SK-N-SH (cell line): ENCODE measurements at regions not wholly inside any gene's neighbourhood (a gene's known extent, or its start where the extent isn't known, plus 50 kb on each side); places are given as distances from the start of the nearest gene placed in this dataset.

Source experiments
- CTCF ChIA-PET: fragments of 300-600, 350-600 bp; formaldehyde crosslinking; extraction: SDS; loops from one replicate; lab custom pipeline; 2021; lab: Yijun Ruan, JAX
- POLR2A ChIA-PET: fragments of 350-600 bp; sonication (Branson Sonifier 250); formaldehyde crosslinking; extraction: SDS; loops from one replicate; lab custom pipeline; 2020; ENCODE audit warnings: antibody characterized with exemption, inconsistent platforms; lab: Yijun Ruan, JAX
- DNase-seq: peaks from one replicate; pipeline ENCODE4 v3.0.0; 2012
- H2AFZ ChIP-seq: fragments of 200-600 bp; sonication (generic); 2 replicates; pipeline ENCODE4 v1.8.1; 2016; ENCODE audit warnings: antibody characterized with exemption, mild to moderate bottlenecking, low read depth
- H3F3A ChIP-seq: fragments of 200-600 bp; sonication (generic); replicated peaks from 2 replicates; pipeline ENCODE3; 2016; ENCODE audit warnings: antibody characterized with exemption, mild to moderate bottlenecking; ENCODE audit not compliant: insufficient read depth
- H3K27ac ChIP-seq, 2 experiments: fragments of 200-500 bp in 1 of 2; fragments of 200-600 bp in 1 of 2; sonication (Bioruptor generic) in 1 of 2; sonication (generic), shearing (Covaris generic) in 1 of 2; 2 replicates each; pipeline versions ENCODE4 v1.5.1 to v1.6.1; 2014 to 2016; ENCODE audit warnings: low read depth in 2 of 2, inconsistent platforms in 1 of 2, low read length in 1 of 2, mild to moderate bottlenecking in 1 of 2, mixed read lengths in 1 of 2
- H3K27me3 ChIP-seq: fragments of 200-600 bp; sonication (generic), shearing (Covaris generic); 2 replicates; pipeline ENCODE4 v1.6.1; 2016; ENCODE audit warnings: mixed run types; ENCODE audit not compliant: insufficient read depth
- H3K36me3 ChIP-seq, 2 experiments: fragments of 200-500 bp in 1 of 2; fragments of 200-600 bp in 1 of 2; sonication (Bioruptor generic) in 1 of 2; sonication (generic) in 1 of 2; replicated peaks in 1 of 2; 2 replicates each; pipeline versions ENCODE3 to v1.5.1; 2014 to 2016; ENCODE audit warnings: low read length in 1 of 2, mild to moderate bottlenecking in 1 of 2; ENCODE audit not compliant: insufficient read depth in 2 of 2, control insufficient read depth in 1 of 2
- H3K4me1 ChIP-seq, 2 experiments: fragments of 200-500 bp in 1 of 2; fragments of 200-600 bp in 1 of 2; sonication (Bioruptor generic) in 1 of 2; sonication (generic), shearing (Covaris generic) in 1 of 2; 2 replicates each; pipeline versions ENCODE4 v1.5.1 to v1.6.1; 2014 to 2016; ENCODE audit warnings: low read depth in 1 of 2, low read length in 1 of 2, mixed run types in 1 of 2; ENCODE audit not compliant: insufficient read depth in 2 of 2, control insufficient read depth in 1 of 2
- H3K4me2 ChIP-seq: fragments of 200-600 bp; sonication (generic), shearing (Covaris generic); 2 replicates; pipeline ENCODE4 v1.6.1; 2017; ENCODE audit warnings: mixed run types
- H3K4me3 ChIP-seq, 2 experiments: fragments of 200-500 bp in 1 of 2; fragments of 200-600 bp in 1 of 2; sonication (Bioruptor generic) in 1 of 2; sonication (generic), shearing (Covaris generic) in 1 of 2; 2 replicates each; pipeline versions ENCODE4 v1.5.1 to v1.8.1; 2014 to 2016; ENCODE audit warnings: low read depth in 2 of 2, inconsistent platforms in 1 of 2, low read length in 1 of 2, mild to moderate bottlenecking in 1 of 2, mixed read lengths in 1 of 2, moderate library complexity in 1 of 2
- H3K79me2 ChIP-seq: fragments of 200-600 bp; sonication (generic); 2 replicates; pipeline ENCODE4 v1.8.1; 2017; ENCODE audit warnings: mild to moderate bottlenecking; ENCODE audit not compliant: insufficient read depth
- H3K9ac ChIP-seq: fragments of 200-600 bp; sonication (generic); 2 replicates; pipeline ENCODE4 v1.6.1; 2017; ENCODE audit warnings: mixed run types
- H3K9me2 ChIP-seq: fragments of 200-600 bp; sonication (generic); 2 replicates; pipeline ENCODE4 v1.6.1; 2017; ENCODE audit warnings: mixed run types
- H3K9me3 ChIP-seq: fragments of 200-600 bp; sonication (generic); 2 replicates; pipeline ENCODE4 v1.6.1; 2017; ENCODE audit warnings: mixed run types, mild to moderate bottlenecking, moderate library complexity
- H4K20me1 ChIP-seq: fragments of 200-600 bp; sonication (generic); 2 replicates; pipeline ENCODE4 v1.6.1; 2017; ENCODE audit warnings: mild to moderate bottlenecking, mixed run types; ENCODE audit not compliant: insufficient read depth
- CHD2 ChIP-seq: fragments of 150-350 bp; IDR thresholded peaks from 2 replicates; pipeline ENCODE4 v1.6.1; 2018; ENCODE audit warnings: low read length; ENCODE audit not compliant: partially characterized antibody
- ELF1 ChIP-seq: IDR thresholded peaks from 2 replicates; pipeline ENCODE4 v1.4.0; 2012
- EP300 ChIP-seq, 2 experiments: IDR thresholded peaks; 2 replicates each; pipeline versions ENCODE4 v1.4.0 to v1.6.1; 2012; ENCODE audit warnings: borderline replicate concordance in 1 of 2, low read depth in 1 of 2, low read length in 1 of 2
- EZH2phosphoT487 ChIP-seq: fragments of 200-600 bp; sonication (generic); IDR thresholded peaks from 2 replicates; pipeline ENCODE4 v1.6.1; 2017; ENCODE audit warnings: low read depth, mixed run types, mild to moderate bottlenecking, antibody characterized with exemption, moderate library complexity, borderline replicate concordance
- FOSL2 ChIP-seq: IDR thresholded peaks from 2 replicates; pipeline ENCODE4 v1.4.0; 2012; ENCODE audit warnings: low read depth, mild to moderate bottlenecking, moderate library complexity, borderline replicate concordance
- FOXJ3 ChIP-seq: sonication (generic); formaldehyde crosslinking; IDR thresholded peaks from 2 replicates; pipeline ENCODE4 v1.5.1; 2020; ENCODE audit warnings: mild to moderate bottlenecking, missing genetic modification reagents
- FOXM1 ChIP-seq: IDR thresholded peaks from 2 replicates; pipeline ENCODE4 v1.4.0; 2012; ENCODE audit warnings: low read depth, mild to moderate bottlenecking
- GABPA ChIP-seq: IDR thresholded peaks from 2 replicates; pipeline ENCODE4 v1.4.0; 2012; ENCODE audit warnings: low read depth, mild to moderate bottlenecking
- GATA2 ChIP-seq: sonication (generic); formaldehyde crosslinking; IDR thresholded peaks from 2 replicates; pipeline ENCODE4 v1.5.0; 2020; ENCODE audit warnings: mild to moderate bottlenecking, missing genetic modification reagents
- JUND ChIP-seq: IDR thresholded peaks from 2 replicates; pipeline ENCODE4 v1.4.0; 2012
- MEF2A ChIP-seq: IDR thresholded peaks from 2 replicates; pipeline ENCODE4 v1.4.0; 2012; ENCODE audit warnings: low read depth, borderline replicate concordance
- MXI1 ChIP-seq: IDR thresholded peaks from 2 replicates; pipeline ENCODE4 v1.6.1; 2012; ENCODE audit warnings: mild to moderate bottlenecking, low read depth, low read length, improper control_type of control experiment
- NFIC ChIP-seq: IDR thresholded peaks from 2 replicates; pipeline ENCODE4 v1.4.0; 2012; ENCODE audit warnings: borderline replicate concordance
- PBX3 ChIP-seq: IDR thresholded peaks from 2 replicates; pipeline ENCODE4; 2012
- RAD21 ChIP-seq: IDR thresholded peaks from 2 replicates; pipeline ENCODE4 v1.6.1; 2012; ENCODE audit warnings: mild to moderate bottlenecking, low read length
- RCOR1 ChIP-seq: fragments of 150-350 bp; IDR thresholded peaks from 2 replicates; pipeline ENCODE4 v1.6.1; 2017; ENCODE audit warnings: antibody characterized with exemption, low read length
- RXRA ChIP-seq: IDR thresholded peaks from 2 replicates; pipeline ENCODE4 v1.4.0; 2012; ENCODE audit warnings: low read depth, mild to moderate bottlenecking, borderline replicate concordance
- SIN3A ChIP-seq: IDR thresholded peaks from 2 replicates; pipeline ENCODE4 v1.6.1; 2012; ENCODE audit warnings: low read depth, mild to moderate bottlenecking, low read length, moderate library complexity, borderline replicate concordance
- SMC3 ChIP-seq: IDR thresholded peaks from 2 replicates; pipeline ENCODE4 v1.6.1; 2012; ENCODE audit warnings: low read depth, low read length, improper control_type of control experiment
- TCF12 ChIP-seq: IDR thresholded peaks from 2 replicates; pipeline ENCODE4 v1.4.0; 2012
- TEAD4 ChIP-seq: IDR thresholded peaks from 2 replicates; pipeline ENCODE4 v1.4.0; 2012; ENCODE audit warnings: mild to moderate bottlenecking, borderline replicate concordance; ENCODE audit not compliant: insufficient read depth
- YY1 ChIP-seq: IDR thresholded peaks from 2 replicates; pipeline ENCODE4 v1.4.0; 2012; ENCODE audit warnings: low read depth, mild to moderate bottlenecking
- WGBS: methylation state at CpG from one replicate; pipeline ENCODE4 v1.1.6; 2017; ENCODE audit warnings: low lambda C conversion rate; 5-methylcytosine and 5-hydroxymethylcytosine counted together

- 24% methylated on average over 5 of the region's 5 CpGs for WGBS
- ChIA-PET POLR2A (interaction anchor here (1.9 kb wide), 1 partner anchor 689 kb away, joined by 7 read pairs; the partner anchor contains the start of gene ID2), CTCF (interaction anchor here (1.2 to 1.4 kb wide), 2 partner anchors 26 to 37 kb away, joined by 3 read pairs; no protein-coding TSS in a partner anchor)
- H3K9ac ChIP-seq, result no peak overlapping the region
- H3K4me1 ChIP-seq, result peaks cover 0 to 46% of the 10 kb centered on the region in 2 experiments; a peak in 2 of 4 replicates
- H3K4me2 ChIP-seq, result no peak overlapping the region
- H4K20me1 ChIP-seq, result no peaks in the 10 kb centered on the region
- no peaks in the 10 kb centered on the region for H3K9me3 ChIP-seq
- H3K4me3 ChIP-seq, result no peak overlapping the region
- peak; percentile 68 for DNase-seq
- no peaks in the 10 kb centered on the region for H3K79me2 ChIP-seq
- H3K27me3 ChIP-seq, result no peaks in the 10 kb centered on the region
- no peaks in the 10 kb centered on the region for H3F3A ChIP-seq
- H3K36me3 ChIP-seq, result no peaks in the 10 kb centered on the region
- TF ChIP-seq RCOR1 (peak; percentile 90), TCF12 (peak; percentile 42; the same call in 1 of the 2 replicates), YY1 (no peak), EP300 (IDR thresholded peaks at IDR 0.05; ENCODE audit: borderline replicate concordance in 1 of 2, low read depth in 1 of 2, low read length in 1 of 2) (peak in 1 of 2 experiments; percentile 83; a peak in 2 of 4 replicates), FOSL2 (no peak), GABPA (no peak), FOXJ3 (CRISPR knock-in tag) (0 out of 2 replicates have a peak, but pooled peaks have one; percentile 33), JUND (no peak), PBX3 (no peak; the same call in 1 of the 2 replicates), FOXM1 (no peak), NFIC (no peak), GATA2 (CRISPR knock-in tag) (peak; percentile 79), CHD2 (peak; percentile 60), RAD21 (peak; percentile 23)
- TF ChIP-seq, all 33 proteins: peak for 7
- peak overlapping the region; percentile 26; the same call in 1 of the 2 replicates for H2AFZ ChIP-seq
- H3K27ac ChIP-seq, result peak overlapping the region in 1 of 2 experiments; percentile 79; a peak in 2 of 4 replicates
- H3K9me2 ChIP-seq, result no peaks in the 10 kb centered on the region
These were observed 688.9 kb upstream of the ID2 start for GRCh38 chr2:7992612-7993602.

- WGBS, result 52% methylated on average over 6 of the region's 6 CpGs
These were observed 687.4 kb upstream of the ID2 start for GRCh38 chr2:7994397-7994951.

More at GRCh38 chr2:7994397-7994951, 687.4 kb upstream of the ID2 start:
- TF ChIP-seq SIN3A, result no peak
- TF ChIP-seq GABPA, result no peak
- TF ChIP-seq GATA2 (CRISPR knock-in tag), result peak; percentile 91
- no peak for TF ChIP-seq NFIC
- no peak for TF ChIP-seq TEAD4
- TF ChIP-seq SMC3, result peak; percentile 18; the same call in 1 of the 2 replicates
- no peak for TF ChIP-seq PBX3
- TF ChIP-seq CHD2, result peak; percentile 42
- TF ChIP-seq ELF1, result no peak
- no peak for TF ChIP-seq RXRA
- peak; percentile 85 for TF ChIP-seq RCOR1
- TF ChIP-seq EP300 (IDR thresholded peaks at IDR 0.05; ENCODE audit: borderline replicate concordance in 1 of 2, low read depth in 1 of 2, low read length in 1 of 2), result peak in 1 of 2 experiments; percentile 32; a peak in 2 of 4 replicates
- no peak for TF ChIP-seq MEF2A
- no peak; the same call in 1 of the 2 replicates for TF ChIP-seq RAD21
- TF ChIP-seq FOXJ3 (CRISPR knock-in tag), result peak; percentile 63
- TF ChIP-seq MXI1, result peak; percentile 80
- no peak for TF ChIP-seq EZH2phosphoT487
- Histone ChIP-seq H3F3A (no peaks in the 10 kb centered on the region), H2AFZ (no peak overlapping the region), H3K36me3 (no peaks in the 10 kb centered on the region), H3K27ac (peak overlapping the region in 1 of 2 experiments; percentile 67; a peak in 2 of 4 replicates), H3K4me3 (no peak overlapping the region), H3K9ac (no peak overlapping the region), H3K9me3 (no peaks in the 10 kb centered on the region), H3K79me2 (no peaks in the 10 kb centered on the region), H3K4me2 (no peak overlapping the region), H3K4me1 (peaks cover 0 to 41% of the 10 kb centered on the region in 2 experiments; a peak in 2 of 4 replicates), H3K27me3 (no peaks in the 10 kb centered on the region), H3K9me2 (no peaks in the 10 kb centered on the region), H4K20me1 (no peaks in the 10 kb centered on the region)
- DNase-seq, result peak; percentile 78
- ChIA-PET POLR2A (interaction anchor here (1.9 kb wide), 1 partner anchor 687 kb away, joined by 7 read pairs; the partner anchor contains the start of gene ID2), CTCF (interaction anchor here (1.4 to 2.5 kb wide), 3 partner anchors 9 to 690 kb away, joined by 3 to 8 read pairs (median 6); no protein-coding TSS in a partner anchor)
